Stimulated activated CD8-positive, alpha-beta memory T cell treated with anti-CD3 and anti-CD28 coated beads, Interleukin-15, amount 100 ng/mL, for 4 hours (primary cell): ENCODE measurements at regions not wholly inside any gene's neighbourhood (a gene's known extent, or its start where the extent isn't known, plus 50 kb on each side); places are given as distances from the start of the nearest gene placed in this dataset.
"Not testable (repeated sequence)": the region's sequence is repeated elsewhere in the genome, so short reads cannot be mapped to it uniquely, and the experiment has no call there.

Experiments
- DNase-seq, 2 donors: peaks; one replicate each; pipeline ENCODE4 v3.0.0-alpha.2; 2020; ENCODE audit warnings: low read depth in 2 of 2

DNA sequence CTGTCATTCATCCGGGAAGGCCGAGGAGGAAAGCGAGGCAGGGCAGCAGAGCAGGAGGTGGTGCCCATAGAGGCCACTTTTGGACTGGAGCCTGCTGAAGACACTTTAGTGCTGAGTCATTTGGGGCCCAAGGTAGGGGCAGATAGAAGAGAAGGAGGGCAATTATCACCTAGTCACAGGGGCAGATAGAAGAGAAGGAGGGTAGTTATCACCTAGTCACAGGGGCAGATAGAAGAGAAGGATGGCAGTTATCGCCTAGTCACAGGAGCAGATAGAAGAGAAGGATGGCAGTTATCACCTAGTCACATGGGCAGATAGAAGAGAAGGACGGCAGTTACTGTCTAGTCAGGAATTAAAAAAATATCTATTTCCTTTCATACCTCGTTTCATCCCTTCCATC is 1372.6 kb downstream of the FOXD4L5 start:
- not testable (repeated sequence) for DNase-seq

DNA sequence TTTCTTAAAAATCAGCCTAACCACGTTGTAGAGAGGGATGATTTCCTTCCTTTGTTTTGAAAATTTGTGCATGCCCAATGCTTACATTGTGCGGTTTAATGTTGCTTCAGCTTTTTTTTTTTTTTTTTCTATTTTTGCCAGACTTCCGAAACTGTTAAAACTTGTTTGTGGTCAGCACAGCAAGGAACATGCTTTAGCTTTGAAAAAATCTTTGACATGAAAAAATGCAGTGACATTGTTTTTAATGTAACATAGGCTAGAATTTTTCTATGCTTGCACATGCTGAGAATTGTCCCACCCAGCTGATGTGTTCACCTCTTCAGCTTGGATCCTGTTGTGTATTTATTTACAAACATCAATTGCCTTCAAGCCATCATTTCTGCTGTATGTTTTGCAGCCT is 1375.9 kb downstream of the FOXD4L5 start:
- not testable (repeated sequence) for DNase-seq

DNA sequence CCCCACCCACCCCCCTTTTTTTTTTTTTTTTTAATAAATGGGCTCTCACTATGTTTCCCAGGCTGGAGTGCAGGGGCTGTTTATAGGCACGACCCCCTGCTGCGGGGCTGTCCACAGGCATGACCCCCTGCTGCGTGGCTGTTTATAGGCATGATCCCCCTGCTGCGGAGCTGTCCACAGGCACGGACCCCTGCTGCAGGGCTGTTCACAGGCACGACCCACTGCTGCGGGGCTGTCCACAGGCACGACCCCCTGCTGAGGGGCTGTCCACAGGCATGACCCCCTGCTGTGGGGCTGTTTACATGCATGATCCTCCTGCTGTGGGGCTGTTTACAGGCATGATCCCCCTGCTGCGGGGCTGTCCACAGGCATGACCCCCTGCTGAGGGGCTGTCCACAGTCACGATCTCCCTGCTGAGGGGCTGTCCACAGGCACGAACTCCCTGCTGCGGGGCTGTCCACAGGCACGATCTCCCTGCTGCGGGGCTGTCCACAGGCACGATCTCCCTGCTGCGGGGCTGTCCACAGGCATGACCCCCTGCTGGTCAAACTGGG is 1385.3 kb downstream of the FOXD4L5 start:
- not testable (repeated sequence) for DNase-seq

DNA sequence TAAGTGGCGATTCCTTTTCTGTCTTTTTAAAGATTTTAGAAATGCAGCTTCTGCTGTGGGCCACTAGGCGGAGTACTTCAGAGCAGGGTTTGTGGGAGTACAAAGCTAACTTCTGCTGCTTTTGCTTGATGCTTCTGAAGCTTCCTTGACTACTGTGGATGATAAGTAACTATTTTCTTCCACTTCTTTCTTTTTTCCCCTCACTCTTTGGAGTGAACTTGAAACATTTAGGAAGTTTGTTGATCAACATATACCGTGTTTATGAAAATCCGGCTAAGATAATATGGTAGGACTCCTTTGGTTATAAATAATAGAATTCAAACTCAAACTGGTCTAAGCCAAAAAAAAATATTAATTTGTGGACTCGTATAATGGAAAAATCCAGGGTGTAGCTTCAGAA is 1403.6 kb downstream of the FOXD4L5 start:
- DNase-seq = not testable (repeated sequence)

DNA sequence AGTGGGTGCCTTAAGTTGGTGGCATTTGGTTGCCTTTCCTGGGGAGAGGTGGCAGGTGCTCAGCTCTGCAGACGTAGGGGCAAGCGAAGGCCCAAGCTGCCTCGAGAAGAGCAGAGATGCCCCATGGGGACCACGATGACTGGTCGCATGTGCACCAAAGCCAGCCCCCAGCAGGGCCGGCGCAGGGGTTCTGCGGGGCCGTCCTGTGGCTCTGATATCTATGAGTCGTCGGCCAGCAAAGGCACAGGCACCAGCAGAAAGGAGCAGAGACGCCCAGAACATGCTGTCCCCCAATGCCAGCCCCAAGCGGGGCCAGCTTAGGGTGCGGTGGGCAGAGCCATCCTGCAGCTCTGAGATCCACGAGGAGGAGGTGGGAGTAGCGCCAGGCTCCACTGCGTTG is 1408.6 kb downstream of the FOXD4L5 start:
- DNase-seq = not testable (repeated sequence)

DNA sequence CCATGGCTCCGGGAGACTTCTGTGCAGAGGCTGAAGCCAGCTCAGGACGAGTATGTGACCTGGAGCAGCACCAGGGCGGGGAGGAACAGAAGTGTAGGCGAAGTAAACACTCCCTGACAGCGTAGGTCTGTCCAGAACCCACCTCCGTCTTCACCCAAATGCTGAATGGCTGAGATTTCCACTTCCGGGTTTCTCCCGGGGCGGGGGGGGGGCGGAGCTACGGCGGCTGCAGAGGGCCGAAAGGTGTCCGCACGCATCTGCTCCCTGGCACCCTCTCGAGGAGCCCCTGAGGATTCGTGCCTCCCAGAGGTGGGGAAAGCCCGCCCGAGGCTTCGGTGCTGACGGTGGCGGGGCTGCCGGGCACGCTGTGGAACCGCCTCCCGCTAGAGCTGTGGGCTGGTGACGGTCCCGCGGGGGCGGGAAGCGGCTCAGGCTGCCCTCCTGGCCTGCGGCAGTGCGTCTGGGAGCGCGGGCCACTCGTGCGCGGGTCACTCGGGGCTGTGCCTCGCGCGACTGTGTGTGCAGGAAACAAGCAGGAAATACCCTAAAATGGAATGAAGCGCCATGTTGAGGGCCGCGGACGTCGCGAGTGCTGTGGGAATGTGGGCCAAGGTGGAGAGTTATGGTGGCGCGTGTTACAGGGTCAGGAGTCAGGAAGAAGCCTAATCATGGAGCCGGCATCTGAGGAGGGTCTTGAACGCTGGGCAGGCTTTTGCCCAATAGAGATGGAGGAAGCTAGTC is 1425.4 kb downstream of the FOXD4L5 start:
- peak in 1 of 2 donors; percentile 9 for DNase-seq

DNA sequence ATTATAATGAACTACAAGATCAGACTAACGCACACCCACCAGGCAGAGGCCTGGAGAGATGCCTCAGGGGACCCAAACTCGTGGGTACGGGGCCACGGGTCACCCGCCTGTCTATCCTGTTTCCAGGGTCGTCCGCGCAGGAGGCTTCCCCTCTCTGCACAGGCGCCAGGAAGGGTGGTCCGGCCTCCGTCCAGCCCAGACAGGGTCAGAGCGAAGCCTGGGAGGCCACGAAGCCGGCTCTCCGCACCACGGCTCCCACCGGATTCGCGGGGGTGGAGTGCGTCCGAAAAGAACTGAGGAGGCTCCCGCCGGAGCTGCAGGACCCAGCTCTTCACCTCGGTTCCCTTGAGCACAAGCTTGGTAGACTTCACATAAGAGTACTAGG is 1425.9 kb downstream of the FOXD4L5 start:
- not testable (repeated sequence) for DNase-seq

DNA sequence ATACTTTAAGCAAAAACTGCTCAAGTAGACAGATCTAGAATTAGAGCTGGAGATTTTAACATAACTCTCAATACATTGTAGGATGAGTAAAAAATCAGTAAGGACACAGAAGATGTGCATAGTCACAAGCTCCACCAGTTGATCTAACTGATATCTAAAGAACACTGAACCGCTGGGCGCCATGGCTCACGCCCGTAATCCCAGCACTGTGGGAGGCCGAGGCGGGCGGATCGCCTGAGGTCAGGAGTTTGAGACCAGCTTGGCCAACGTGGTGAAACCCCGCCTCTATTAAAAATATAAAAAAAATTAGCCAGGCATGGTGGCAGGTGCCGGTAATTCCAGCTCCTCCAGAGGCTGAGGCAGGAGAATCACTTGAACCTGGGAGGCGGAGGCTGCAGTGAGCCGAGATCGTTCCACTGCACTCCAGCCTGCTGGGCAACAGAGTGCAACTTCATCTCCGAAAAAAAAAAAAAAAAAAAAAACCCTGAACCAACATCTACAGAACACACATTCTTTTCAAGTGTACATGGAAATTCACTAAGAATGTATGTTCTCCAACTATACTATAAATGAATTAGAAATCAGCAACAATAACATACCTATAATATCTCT is 1431.8 kb downstream of the FOXD4L5 start:
- not testable (repeated sequence) for DNase-seq

DNA sequence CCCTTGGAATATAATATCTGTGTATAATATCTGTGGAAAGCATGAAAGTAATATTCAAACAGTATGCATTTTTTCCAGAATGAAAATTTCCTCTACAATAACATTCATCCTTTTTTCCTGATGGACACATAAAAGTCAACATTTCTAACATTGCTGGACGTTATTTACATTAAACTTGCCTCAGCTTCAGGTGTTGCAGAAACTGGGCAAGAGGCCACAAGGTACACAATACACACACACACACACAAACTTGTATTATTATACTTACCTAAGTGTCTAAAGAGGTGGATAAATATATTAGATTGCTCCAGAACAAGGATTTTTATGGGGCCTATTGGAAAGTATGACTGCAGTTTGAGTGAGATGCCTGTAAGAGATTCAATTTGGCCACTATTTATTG is 1460.2 kb downstream of the FOXD4L5 start:
- not testable (repeated sequence) for DNase-seq

DNA sequence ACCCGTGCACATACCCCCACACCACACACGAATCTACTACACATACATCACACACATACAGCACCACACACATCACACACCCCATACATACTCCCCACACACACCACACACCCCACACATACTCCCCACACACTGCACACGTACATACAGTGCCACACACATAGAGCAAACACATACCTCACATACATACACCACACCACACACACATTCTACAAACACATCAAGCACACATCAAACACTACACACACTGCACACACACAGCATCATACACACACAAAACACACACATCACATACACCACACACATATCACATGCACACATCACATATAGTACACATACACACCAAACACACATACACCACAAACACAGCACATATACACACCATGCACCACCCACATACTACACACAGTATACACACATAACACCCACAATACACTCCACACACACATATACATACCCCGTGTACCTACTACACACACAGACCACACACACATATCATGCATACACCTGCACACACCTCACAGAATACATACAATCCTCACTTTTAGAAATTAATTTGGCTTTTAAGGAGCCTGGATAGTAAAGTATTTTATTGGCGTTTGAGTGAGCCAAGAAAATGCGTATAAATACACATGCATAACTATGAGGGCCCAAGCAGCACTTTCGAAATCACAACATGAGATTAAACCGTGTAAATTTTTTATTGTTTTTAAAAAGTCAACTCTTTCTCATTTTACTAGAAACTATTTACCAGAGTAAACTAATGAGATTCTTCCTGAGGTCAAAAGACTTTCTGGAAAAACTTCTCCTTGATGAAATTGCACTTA is 1461.4 kb downstream of the FOXD4L5 start:
- DNase-seq = not testable (repeated sequence)

DNA sequence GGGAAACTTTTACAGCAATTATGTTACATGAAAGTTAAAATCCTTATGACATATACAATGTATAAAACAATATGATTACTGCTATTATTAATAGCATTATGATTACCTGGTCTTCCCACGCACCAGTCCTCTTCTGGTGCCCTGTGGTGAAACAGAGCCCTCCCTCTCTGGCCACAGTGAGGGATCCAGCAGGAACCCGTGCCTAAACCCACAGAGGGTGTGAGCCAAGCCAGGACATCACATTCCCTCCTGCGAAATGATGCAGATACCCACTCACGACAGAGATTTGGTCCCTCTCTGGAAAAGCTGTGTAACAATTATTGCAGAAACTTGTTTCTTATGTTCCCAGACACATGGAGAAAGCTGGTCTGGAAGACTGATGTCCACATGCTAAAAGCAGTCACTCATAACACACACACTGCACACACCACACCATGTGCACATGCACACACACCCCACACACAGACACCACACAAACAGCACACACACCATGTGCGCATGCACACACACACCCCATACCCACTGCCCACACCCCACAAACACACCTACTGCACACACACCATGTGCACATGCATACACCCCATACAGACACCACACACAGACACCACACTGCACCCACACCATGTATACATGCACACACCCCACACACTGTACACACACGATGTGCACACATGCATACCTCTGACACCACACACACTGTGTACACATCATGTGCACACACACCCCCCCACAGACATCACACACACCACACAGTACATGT is 1462.2 kb downstream of the FOXD4L5 start:
- DNase-seq = not testable (repeated sequence)

DNA sequence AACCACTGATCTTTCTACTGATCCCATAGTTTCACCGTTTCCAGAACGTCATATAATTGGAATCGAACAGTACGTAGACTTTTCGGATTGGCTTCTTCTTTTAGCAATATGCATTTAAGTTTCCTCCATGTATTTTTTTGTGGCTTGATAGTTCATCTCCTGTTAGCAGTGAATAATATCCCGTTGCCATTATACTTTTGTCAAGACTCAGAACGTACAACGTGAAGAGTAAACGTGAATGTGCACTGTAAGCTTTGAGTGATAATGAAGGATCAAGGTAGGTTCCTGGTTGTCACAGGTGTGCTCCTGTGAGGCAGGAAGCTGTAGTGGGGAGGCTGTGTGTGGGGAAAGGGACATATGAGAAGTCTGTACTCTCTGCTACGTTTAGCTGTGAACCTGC is 1463.7 kb downstream of the FOXD4L5 start:
- not testable (repeated sequence) for DNase-seq

DNA sequence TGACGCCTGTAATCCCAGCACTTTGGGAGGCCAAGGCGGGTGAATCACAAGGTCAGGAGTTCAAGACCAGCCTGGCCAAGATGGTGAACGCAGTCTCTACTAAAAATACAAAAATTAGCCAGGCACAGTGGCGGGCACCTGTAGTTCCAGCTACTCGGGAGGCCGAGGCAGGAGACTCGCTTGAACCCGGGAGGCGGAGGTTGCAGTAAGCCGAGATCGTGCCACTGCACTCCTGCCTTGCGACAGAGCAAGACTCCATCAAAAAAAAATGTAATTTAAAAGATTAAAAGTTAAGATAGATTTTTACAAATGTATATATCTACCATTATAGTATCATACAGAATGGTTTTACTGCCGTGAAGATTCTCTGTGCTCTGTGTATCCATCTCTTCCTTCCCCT is 1464.1 kb downstream of the FOXD4L5 start:
- not testable (repeated sequence) for DNase-seq

DNA sequence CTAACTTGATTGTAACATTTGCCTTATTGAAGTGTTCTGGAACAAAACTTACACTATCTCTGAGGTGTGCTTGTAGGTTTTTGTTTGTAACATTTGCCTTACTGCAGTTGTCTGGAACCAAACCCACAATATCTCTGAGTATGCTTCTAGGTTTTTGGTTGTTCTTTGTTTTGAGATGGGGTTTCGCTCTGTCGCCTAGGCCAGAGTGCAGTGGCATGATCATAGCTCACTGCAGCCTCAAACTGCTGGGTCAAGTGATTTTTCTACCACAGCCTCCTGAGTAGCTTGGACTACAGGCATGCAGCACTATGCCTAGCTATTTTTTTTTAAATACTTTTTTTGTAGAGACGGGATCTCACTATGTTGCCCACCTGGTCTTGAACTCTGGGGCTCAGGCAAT is 1464.6 kb downstream of the FOXD4L5 start:
- not testable (repeated sequence) for DNase-seq

DNA sequence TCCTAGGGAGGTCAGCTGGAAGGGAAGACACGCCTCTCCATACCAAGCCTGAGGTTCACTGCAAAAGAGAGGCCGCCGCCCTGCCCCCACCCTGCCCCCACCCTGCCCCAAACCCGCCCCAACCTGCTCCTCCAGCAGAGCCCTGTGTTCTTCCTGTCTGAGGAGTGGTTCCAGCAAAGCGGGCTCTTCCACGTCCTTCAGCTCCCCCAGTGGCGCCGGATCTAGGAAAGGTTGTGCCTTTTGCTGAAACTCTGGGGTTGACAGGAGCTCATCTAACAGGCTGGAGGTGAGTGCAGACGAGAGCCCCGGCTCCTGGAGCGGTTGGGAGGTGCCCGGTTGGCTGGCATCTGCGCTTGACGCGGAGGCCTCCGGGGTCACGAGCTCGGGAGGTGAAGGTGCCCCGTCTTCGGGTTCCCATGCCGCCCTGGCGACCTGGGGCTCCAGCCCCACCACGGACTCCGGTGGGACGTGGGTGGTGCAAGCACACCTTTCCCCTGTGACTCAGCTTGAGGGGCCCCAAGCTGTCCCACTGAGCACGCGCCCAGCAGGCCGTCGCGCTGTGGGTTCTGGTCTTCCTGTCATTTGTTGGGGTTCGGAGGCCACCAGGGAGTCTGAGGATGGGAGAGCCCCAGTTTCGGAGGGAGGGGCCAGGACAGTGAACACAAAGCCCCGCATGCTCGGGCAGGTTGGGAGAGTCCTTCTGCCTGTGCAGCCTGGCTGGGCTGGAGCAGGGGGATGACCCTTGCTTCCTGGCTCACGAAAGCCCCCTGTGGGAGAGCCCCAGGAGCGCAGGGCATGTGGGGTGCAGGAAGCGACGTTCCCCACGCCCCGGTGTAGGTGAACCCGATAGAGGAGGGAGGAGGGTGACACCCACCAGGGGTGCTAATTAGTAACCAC is 1467.1 kb downstream of the FOXD4L5 start:
- peak; percentile 38 to 53 for DNase-seq

DNA sequence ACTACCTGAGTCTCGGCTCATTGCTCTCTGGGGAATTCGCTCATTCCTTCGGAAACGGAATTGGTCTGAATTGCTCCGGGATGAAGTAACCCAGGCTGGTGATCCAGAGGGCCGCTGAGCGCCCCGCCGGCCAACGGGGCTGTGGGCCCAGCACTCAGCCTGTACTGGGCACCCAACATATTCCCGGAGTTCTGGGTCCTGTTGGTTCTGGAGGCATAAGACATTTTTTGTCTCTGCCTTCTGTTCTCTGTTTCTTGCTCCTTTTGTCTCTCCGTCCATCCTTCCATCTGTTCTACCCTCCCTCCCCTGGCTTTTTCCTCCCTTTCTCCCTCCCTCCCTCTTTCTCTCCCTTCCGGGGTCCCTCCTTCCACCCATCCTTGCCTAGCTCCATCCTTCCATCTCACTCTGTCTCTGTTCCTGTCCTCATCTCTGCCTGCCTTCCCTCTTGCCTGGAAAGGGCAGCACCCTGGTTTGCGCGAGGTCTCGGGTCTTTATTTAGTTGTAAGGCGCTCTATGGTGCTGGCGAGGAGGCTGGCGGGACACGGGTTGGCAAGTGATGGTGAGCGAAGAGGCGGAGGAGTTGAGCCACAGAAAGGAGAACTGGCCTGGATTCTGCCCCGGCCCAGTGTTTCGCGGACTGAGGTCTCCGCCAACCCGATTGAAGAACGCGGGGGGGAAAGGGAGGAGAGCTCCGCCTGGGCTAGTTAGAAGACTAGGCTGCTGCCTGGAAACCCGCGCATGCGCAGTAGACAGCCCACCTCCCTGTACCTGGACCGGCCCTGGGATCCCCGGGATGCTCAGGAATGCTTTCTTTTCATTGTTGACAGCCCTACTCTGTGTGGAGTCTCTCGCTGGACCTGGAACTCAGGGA is 1468.0 kb downstream of the FOXD4L5 start:
- DNase-seq = peak; percentile 42 to 46

DNA sequence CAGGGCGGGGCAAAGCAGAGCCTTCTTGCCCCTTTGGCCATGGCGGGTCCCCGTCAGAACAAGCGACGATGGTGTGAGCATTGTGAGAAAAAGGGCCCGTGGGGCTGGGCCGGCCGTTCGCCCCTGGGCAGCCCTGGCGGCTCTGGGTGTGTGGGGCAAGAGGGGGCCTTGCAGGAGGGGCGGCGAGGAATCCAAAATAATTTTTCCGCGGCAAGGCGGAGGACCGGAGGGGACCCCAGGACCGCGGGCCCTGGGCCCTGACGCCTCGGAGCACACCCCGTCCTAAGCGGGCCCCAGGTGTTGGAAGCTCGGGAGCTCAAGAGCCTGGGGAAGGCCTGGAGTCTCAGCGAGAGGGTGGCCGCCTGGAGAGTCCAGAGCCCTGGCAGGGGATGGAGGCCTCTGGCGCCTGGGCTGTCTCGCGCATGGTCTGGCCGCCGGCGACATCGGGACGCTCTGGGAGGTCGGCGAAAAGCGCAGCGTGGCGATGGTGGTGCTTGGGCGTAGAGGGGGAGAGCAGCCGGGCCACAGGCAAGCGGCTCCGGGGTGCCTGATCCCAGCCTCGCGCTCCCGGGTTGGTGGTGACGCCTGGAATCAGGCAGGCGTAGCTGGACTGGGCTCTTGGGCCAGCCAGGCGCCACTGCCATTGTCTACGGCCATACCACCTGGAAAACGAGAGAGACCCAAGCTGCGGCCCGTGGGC is 1469.9 kb downstream of the FOXD4L5 start:
- not testable (repeated sequence) for DNase-seq

DNA sequence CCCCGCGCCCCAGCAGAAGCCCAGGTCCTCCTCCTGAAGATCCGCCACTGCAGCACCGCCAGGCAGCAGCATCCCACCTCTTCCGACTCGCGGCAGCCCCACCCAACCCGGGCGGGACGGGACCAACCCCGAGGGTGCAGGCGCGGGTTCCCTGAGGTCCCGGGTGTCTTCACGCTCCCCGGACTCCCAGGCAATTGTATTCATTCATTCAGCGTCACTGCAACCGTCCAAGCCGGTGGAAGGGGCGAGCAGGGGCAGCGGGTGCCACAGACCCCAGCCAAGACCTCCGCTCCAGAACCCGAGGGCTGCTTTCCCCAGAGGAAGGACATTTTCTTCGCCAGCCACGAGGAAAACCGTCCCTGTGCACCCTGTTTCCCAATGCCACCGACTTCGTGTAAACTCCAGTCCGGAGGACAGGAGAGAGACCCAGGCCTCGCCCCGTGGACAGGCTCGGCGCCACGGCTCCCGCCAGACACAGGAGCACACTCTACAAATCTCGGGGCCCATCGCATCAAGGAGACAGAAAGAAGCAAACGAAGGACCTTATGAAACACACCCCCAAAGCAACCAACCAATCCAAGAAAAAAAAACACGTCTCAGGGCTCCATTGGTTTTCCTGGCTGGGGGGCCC is 1471.5 kb downstream of the FOXD4L5 start:
- not testable (repeated sequence) for DNase-seq
